HG03139 (cell line): ENCODE measurements at regions not wholly inside any gene's neighbourhood (a gene's known extent, or its start where the extent isn't known, plus 50 kb on each side); places are given as distances from the start of the nearest gene placed in this dataset.
"Not testable (repeated sequence)": the region's sequence is repeated elsewhere in the genome, so short reads cannot be mapped to it uniquely, and the experiment has no call there.

Experiments
- ATAC-seq: cut with Tn5 transposase; IDR thresholded peaks from one replicate; pipeline ENCODE4 v1.9.1; 2021; ENCODE audit not compliant: unreplicated experiment

- no peak for ATAC-seq
Observed at GRCh38 chr6:9085054-9085708, 649.8 kb upstream of the SLC35B3 start.

DNA sequence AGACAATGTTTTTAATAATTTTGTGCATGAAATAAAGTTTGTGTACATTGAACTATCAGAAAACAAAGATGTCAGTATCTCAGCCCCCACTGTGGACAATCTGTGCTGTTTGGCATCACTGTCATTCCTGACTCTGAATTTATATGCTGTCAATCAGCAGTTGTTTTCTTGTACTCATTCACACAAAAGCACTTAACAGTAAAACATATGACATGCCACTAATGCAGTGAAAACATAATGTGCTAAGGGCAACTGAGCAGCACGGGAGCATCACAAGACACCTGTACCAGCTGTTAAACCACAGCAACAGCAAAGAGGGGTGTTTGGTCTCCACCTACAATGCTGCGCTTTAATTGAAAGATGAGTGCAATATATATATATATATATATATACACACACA lies 647.8 kb upstream of the SLC35B3 start:
- no peak for ATAC-seq

- ATAC-seq: no peak
Observed at GRCh38 chr6:9066726-9067125, 631.4 kb upstream of the SLC35B3 start.

DNA sequence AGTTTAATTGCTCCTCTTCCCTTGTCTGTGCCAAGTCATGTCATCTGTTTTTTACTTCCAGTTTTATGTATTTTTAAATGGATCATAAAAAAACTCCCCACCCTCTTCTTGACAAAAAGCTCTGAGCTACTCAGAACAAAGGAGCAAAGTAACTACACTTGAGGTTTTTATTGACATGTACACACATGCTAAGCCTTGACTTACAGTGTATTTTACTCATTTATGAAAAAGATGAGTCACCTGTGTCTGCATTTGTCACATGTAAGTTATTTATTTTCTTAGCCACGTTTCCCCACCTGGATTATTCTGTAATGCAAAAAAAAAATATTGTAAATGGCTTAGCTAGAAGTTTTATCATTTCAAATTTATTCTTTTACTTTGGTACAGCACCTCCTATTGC lies 628.8 kb upstream of the SLC35B3 start:
- no peak for ATAC-seq

DNA sequence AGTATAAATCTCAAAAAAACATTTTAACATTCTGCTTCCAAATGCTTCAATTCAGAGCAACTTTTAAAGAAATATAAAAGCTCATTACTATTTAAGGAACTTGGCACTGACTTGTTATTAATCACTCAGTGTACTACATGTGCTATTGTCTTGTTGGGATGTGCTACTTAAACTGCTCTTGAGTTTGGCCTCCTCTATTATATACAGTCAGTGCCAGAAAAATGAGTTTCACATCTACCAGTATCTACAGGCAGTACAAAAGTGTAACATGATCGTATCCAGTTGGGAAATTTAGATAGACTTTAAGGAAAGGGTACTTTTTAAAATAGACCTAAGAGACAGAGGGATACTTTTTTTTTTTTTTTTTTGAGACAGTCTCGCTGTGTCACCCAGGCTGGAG lies 627.3 kb upstream of the SLC35B3 start:
- no peak for ATAC-seq

DNA sequence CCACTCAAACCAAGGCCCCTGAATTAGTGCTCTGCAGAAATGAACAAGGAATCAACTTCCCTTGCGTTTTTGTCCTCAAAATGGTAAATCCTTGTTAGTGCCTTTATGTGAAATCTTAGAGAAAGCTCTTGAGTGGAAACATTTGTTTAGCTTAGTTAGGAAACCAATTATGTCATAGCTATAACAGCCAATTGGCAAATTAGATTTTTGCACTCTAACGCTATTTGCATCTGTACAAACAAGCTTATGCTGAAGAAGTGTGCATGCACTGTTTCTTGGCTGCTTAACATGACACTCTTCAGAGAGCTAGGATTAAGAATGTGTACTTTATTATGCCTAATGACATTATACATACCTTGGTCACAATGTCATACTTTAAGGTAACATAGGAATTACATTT lies 622.6 kb upstream of the SLC35B3 start:
- no peak for ATAC-seq

DNA sequence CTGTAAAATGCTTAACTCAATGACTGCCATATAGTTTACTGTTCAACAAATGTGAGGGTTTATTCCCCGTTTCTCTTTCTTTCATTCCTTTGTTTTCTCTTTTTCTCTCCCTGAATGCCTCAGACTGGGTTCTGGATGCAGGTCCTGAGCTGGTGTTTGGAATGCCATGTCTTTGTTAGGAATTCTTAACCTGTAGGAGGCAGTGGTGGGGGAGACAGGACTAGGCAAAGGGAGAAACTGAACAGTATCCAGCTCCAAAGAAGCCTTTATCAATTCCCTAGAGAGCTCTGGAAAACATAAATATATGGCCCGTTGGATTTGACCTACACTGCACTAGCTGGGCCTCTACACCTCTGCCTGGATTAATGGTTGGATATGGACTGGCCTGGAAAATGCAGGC lies 621.2 kb upstream of the SLC35B3 start:
- ATAC-seq: no peak

DNA sequence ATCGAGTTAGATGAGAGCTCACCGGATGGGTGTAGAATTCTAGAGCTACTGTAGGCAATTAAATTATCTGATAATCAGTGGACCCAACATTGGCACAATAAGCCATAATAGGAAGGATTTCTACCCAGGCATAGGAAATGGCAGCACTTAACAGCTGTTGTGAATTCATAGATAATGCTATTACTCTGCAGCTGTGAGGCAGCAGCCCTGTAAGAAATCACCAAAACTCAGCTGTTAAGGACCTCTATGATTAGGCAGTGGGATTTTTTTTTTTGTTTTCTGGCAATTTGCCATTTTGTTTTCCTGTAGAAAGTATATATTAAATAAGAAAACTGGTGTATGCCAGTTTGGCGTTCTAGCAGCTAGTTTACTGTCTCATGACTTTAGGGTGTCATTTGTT lies 609.1 kb upstream of the SLC35B3 start:
- no peak for ATAC-seq

- no peak for ATAC-seq
Observed at GRCh38 chr6:9040718-9041117, 605.4 kb upstream of the SLC35B3 start.

DNA sequence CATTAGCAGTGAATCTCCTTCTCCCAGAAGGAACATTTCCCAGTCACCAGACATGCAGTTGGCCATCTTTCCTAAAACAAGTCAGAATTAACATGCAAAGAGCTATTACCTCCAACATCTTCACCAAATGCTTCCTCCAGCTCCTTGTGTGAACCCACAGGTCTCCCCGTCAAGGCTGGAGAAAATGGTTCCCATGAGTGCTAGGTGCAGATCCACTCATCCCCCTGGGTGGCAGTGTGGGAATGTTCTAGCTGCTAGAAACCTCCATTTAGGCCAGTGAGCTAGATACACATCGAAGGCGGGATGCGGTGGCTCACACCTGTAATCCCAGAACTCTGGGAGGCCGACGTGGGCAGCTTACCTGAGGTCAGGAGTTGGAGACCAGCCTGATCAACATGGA lies 603.9 kb upstream of the SLC35B3 start:
- no peak for ATAC-seq

- no peak for ATAC-seq
Observed at GRCh38 chr6:9028086-9028485, 592.7 kb upstream of the SLC35B3 start.

DNA sequence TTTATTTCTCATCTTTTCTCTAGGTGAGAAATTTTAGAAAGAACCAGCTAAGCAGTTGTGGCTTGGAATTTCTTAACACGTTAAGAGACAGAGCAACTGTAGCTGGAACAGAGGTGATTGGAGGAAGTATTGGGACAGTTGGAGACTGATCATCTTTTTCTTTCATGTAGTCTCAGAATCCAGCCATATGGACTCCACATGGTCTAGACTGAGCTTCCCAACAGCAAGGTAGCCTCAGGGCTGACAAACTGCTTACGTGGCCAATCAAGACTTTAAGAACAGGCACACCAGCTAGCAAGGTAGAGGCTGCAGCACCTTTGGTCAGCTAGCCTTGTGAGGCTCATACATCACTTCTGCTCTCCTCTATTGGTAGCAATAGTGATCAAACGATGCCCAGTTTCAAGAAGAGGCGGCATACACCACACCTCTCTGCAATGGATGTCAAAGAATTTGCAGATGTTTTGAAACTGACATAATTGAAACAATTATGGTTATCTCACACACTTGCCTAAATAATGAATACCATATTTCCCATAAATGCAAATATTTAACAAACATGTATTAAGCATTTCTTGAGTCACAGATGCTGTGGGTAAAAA lies 590.5 kb upstream of the SLC35B3 start:
- ATAC-seq: no peak

- no peak for ATAC-seq
Observed at GRCh38 chr6:9025228-9025627, 589.9 kb upstream of the SLC35B3 start.

DNA sequence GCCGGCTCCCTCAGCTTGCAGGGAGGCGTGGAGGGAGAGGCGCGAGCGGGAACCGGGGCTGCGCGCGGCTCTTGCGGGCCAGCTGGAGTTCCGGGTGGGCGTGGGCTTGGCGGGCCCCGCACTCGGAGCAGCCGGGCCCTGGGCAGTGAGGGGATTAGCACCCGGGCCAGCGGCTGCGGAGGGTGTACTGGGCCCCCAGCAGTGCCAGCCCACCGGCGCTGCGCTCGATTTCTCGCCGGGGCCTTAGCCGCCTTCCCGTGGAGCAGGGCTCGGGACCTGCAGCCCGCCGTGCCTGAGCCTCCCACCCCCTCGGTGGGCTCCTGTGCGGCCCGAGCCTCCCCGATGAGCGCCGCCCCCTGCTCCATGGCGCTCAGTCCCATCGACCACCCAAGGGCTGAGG lies 588.9 kb upstream of the SLC35B3 start:
- not testable (repeated sequence) for ATAC-seq

DNA sequence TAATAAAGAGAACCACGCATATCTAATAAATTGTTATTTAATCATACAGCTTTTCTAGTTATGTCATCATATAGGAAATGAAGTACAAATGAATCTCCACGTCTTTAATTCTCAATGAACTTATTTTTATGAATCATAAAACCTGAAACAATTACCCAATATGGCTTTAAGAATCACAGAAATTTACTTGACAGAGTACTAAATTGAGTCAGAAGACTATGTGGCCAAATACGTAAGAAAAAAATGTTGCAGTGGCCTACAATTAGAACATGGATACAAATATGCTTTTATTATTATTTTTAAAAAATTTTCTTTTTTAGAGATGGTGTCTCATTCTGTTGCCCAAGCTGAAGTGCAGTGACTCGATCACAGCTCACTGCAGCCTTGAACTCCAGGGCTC lies 584.7 kb upstream of the SLC35B3 start:
- ATAC-seq: no peak

DNA sequence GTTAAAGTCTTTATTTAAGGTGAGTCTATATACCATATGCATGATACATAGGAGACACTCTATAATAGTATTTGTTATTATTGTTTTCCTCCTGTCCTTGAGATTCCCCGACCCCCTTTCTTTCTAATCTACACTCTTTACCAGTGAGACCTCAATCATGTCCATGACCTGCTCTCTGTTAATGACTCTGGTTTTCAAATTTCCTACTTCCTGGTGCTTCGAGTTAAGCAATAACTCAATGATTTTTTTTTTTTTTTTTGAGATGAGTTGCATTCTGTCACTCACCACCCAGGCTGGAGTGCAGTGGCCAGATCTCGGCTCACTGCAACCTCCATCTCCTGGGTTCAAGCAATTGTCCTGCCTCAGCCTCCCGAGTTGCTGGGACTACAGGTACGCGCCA lies 574.6 kb upstream of the SLC35B3 start:
- ATAC-seq: no peak

GRCh38 chr6:9007027-9007426 lies 571.7 kb upstream of the SLC35B3 start:
- no peak for ATAC-seq

DNA sequence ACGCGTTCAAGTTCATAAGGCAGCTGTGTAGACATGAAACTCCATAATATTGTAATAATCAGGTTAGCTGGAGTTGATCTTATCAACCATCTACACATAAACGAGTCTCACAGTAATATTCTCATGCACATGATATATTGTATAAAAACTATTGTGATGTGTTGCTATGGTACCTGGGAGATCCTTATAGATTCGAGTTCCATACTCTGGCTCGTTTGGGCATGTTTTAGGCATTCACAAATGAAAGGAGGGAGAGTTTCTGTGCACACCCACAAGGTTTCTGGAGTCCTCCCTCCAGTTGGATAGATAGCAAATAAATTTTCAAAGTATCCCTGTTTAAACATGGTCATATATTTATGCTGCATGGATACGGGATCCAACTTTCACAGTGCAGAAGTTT lies 567.5 kb upstream of the SLC35B3 start:
- ATAC-seq: no peak

DNA sequence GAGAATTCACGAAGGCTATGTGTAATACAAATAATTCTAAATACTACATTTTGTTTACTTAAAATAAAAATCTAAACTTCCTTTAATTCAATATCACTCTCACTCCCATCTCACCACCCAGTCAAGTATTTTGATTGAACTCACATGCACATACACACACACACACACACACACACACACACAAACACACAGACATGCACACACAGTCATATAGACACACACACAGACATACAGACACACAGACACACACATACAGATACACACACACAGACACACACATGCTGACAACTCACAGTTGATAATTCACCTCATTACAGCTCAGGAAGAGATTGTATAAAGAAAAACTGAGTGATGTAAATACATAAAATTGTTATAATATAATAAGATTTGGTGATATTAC lies 559.8 kb upstream of the SLC35B3 start:
- no peak for ATAC-seq

- no peak for ATAC-seq
Observed at GRCh38 chr6:8993111-8993510, 557.8 kb upstream of the SLC35B3 start.

- no peak for ATAC-seq
Observed at GRCh38 chr6:8991844-8992243, 556.5 kb upstream of the SLC35B3 start.

- no peak for ATAC-seq
Observed at GRCh38 chr6:8990075-8990474, 554.7 kb upstream of the SLC35B3 start.

DNA sequence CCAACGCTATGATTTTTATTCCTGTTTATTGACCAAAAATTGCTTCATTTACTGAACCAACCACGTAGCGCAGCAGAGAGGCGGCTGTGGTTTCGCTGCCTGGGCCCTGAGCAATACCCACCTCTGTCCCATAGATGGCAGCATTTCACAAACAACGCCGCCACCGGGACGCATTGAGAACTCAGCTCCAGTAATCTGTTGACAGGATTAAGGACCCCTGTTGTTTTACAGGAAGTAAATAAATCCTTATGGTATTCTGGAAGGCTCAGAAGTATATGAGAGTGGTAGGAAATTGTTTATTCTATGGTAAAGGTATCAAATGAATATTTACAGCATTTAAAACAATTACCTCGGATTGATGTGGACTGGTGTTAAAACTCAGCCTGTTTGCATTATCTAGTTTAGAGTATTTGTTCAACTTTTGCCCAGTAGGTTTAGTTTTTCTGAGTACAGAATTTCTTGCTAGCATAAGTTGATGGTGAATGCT lies 547.9 kb upstream of the SLC35B3 start:
- peak; percentile 99 for ATAC-seq
